IPS DF 4.7 (cell line): ENCODE measurements at regions not wholly inside any gene's neighbourhood (a gene's known extent, or its start where the extent isn't known, plus 50 kb on each side); places are given as distances from the start of the nearest gene placed in this dataset.

Experiments used
- DNase-seq: peaks from one replicate; pipeline ENCODE4 v3.0.0-alpha.2; 2013; ENCODE audit warnings: low spot score; ENCODE audit errors: extremely low read depth

GRCh38 chr9:115930472-115930871 lies 223.1 kb upstream of the PAPPA start:
- DNase-seq: no peak

- DNase-seq: no peak
These were observed 215.1 kb upstream of the PAPPA start for GRCh38 chr9:115938479-115938878.

- no peak for DNase-seq
These were observed 214.4 kb upstream of the PAPPA start for GRCh38 chr9:115939065-115939765.

- no peak for DNase-seq
These were observed 211.9 kb upstream of the PAPPA start for GRCh38 chr9:115941561-115942315.

- no peak for DNase-seq
These were observed 210.0 kb upstream of the PAPPA start for GRCh38 chr9:115943431-115944165.

GRCh38 chr9:115944166-115944948 lies 209.2 kb upstream of the PAPPA start:
- no peak for DNase-seq

- DNase-seq: no peak
These were observed 208.6 kb upstream of the PAPPA start for GRCh38 chr9:115945009-115945431.

GRCh38 chr9:115946530-115946929 lies 207.1 kb upstream of the PAPPA start:
- no peak for DNase-seq

GRCh38 chr9:115951977-115952376 lies 201.6 kb upstream of the PAPPA start:
- no peak for DNase-seq

GRCh38 chr9:115952430-115953292 lies 200.9 kb upstream of the PAPPA start:
- DNase-seq: no peak

- no peak for DNase-seq
These were observed 197.2 kb upstream of the PAPPA start for GRCh38 chr9:115956371-115956770.

- no peak for DNase-seq
These were observed 196.0 kb upstream of the PAPPA start for GRCh38 chr9:115957585-115957984.

- no peak for DNase-seq
These were observed 188.8 kb upstream of the PAPPA start for GRCh38 chr9:115964710-115965347.

GRCh38 chr9:115966660-115967059 lies 186.9 kb upstream of the PAPPA start:
- DNase-seq: no peak

- no peak for DNase-seq
These were observed 184.5 kb upstream of the PAPPA start for GRCh38 chr9:115969096-115969495.

GRCh38 chr9:115972362-115972761 lies 181.2 kb upstream of the PAPPA start:
- DNase-seq: no peak

- DNase-seq: no peak
These were observed 180.6 kb upstream of the PAPPA start for GRCh38 chr9:115972843-115973595.

GRCh38 chr9:115976781-115977180 lies 176.8 kb upstream of the PAPPA start:
- DNase-seq: no peak

GRCh38 chr9:115978091-115978490 lies 175.5 kb upstream of the PAPPA start:
- no peak for DNase-seq
